ENCODE measurements at regions not wholly inside any gene's neighbourhood (a gene's known extent, or its start where the extent isn't known, plus 50 kb on each side); places are given as distances from the start of the nearest gene placed in this dataset.

DNA sequence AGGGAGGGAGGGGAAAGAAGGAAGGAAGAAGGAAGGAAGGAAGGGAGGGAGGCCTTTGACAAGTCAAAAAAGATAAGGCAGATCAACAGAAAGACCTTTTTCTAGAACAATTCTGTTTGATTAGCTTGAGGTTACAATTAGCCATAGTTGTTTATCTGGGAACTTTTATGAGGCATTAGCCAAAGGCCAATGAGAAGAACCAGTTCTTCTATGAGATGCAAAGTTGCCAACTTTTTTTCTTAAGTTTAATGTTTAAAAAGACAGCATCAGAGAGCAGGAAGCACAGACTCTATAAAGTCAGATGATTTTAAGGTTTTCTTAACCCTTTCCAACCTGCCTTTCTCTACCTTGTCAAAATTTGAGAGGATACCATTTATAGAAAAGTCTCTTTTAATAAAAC, 301.3 kb upstream of the NR2F2 start:
- no peak overlapping the region for H3K4me3 ChIP-seq (ENCODE audit: low read depth in 1 of 2, low read length in 2 of 2)
- H3K27ac ChIP-seq (ENCODE audit: low read length) = no peak overlapping the region
- no peaks in the 10 kb centered on the region for H3K4me1 ChIP-seq (ENCODE audit: control insufficient read depth in 1 of 2, insufficient read depth in 2 of 2, low read length in 2 of 2)
- no peaks in the 10 kb centered on the region for H3K27me3 ChIP-seq (ENCODE audit: low read depth, low read length)
- no peaks in the 10 kb centered on the region for H3K9me3 ChIP-seq (ENCODE audit: control insufficient read depth in 1 of 2, low read length in 2 of 2)
- H3K36me3 ChIP-seq (ENCODE audit: control insufficient read depth in 1 of 2, insufficient read depth in 2 of 2, low read length in 2 of 2) = no peaks in the 10 kb centered on the region

DNA sequence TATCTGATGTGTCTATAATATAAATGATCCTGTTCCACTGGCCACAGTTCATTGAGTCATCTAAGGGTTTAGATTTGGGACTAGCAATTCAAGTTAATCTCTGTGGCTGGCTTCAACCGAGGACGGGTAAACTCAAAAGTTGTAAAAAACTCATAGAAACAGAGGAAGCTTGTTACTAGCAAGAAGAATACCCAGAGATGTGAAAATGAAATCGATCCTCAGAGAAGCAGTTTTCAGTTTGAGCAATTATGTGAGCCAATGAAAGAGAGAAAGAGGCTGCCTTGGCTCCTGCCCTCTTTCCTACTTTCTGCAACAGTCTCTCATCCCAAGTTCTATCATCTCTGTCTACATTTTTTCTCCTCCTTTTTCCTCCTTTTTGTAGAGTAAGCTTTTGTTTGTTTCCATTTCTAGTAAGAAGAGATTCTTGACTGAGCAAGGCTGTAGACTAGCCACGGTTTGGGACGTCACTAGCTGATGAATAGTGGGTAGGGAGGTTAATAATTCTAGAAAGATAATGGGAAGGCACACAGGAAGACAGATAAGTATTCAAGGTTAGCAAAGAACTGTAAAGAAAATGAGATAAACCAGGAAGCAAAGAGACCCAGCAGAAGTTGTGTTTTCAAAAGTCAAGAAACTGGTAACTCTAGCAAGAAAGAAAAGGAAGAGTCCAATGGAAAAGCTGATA, 298.9 kb upstream of the NR2F2 start:
- H3K4me1 ChIP-seq (ENCODE audit: control insufficient read depth in 1 of 2, insufficient read depth in 2 of 2, low read length in 2 of 2) = no peaks in the 10 kb centered on the region
- H3K4me3 ChIP-seq (ENCODE audit: low read depth in 1 of 2, low read length in 2 of 2) = no peak overlapping the region
- H3K36me3 ChIP-seq (ENCODE audit: control insufficient read depth in 1 of 2, insufficient read depth in 2 of 2, low read length in 2 of 2) = no peaks in the 10 kb centered on the region
- no peaks in the 10 kb centered on the region for H3K27me3 ChIP-seq (ENCODE audit: low read depth, low read length)
- H3K9me3 ChIP-seq (ENCODE audit: control insufficient read depth in 1 of 2, low read length in 2 of 2) = no peaks in the 10 kb centered on the region
- H3K27ac ChIP-seq (ENCODE audit: low read length) = no peak overlapping the region

DNA sequence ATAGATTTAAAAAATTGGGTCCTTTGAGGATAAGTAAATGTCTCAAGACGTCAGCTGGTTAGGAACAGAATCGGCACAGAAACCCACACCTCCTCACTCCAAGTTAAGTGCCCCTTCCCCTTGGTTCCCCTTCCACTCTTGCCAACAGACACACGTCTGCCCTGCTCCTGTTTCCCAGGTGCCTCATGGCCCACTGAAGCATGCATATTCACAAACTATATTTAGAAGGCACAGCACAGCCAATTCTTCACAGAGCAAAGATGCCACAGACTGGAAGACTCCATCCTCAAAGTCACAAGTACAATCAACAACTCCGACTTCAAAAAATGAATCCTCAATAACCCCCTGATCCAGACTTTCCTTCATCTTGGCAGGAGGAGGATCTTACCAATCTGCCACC, 295.4 kb upstream of the NR2F2 start:
- no peaks in the 10 kb centered on the region for H3K27me3 ChIP-seq (ENCODE audit: low read depth, low read length)
- H3K36me3 ChIP-seq (ENCODE audit: control insufficient read depth in 1 of 2, insufficient read depth in 2 of 2, low read length in 2 of 2) = no peaks in the 10 kb centered on the region
- no peak overlapping the region for H3K27ac ChIP-seq (ENCODE audit: low read length)
- no peaks in the 10 kb centered on the region for H3K9me3 ChIP-seq (ENCODE audit: control insufficient read depth in 1 of 2, low read length in 2 of 2)
- H3K4me1 ChIP-seq (ENCODE audit: control insufficient read depth in 1 of 2, insufficient read depth in 2 of 2, low read length in 2 of 2) = no peaks in the 10 kb centered on the region
- H3K4me3 ChIP-seq (ENCODE audit: low read depth in 1 of 2, low read length in 2 of 2) = no peak overlapping the region

DNA sequence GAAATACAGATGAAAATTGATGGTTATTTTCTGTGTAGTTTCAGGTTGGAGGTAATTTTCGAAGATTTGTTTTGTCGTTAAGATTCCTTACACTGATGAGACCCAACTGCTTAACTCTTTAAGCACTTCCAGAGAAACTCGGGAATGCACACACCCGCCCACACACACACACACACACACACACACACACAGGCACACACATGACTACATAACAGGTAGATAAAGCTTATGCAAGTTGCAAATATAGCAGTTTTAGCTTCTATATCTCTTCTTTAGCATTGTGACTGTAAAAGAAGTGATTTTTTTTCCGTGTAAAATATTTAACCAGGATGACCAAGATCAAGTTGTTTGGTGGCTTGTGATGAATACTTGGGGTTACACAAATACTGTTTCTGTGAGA, 294.9 kb upstream of the NR2F2 start:
- Histone ChIP-seq H3K4me3 (ENCODE audit: low read depth in 1 of 2, low read length in 2 of 2) (no peak overlapping the region), H3K4me1 (ENCODE audit: control insufficient read depth in 1 of 2, insufficient read depth in 2 of 2, low read length in 2 of 2) (no peaks in the 10 kb centered on the region), H3K27me3 (ENCODE audit: low read depth, low read length) (no peaks in the 10 kb centered on the region), H3K27ac (ENCODE audit: low read length) (no peak overlapping the region), H3K9me3 (ENCODE audit: control insufficient read depth in 1 of 2, low read length in 2 of 2) (no peaks in the 10 kb centered on the region), H3K36me3 (ENCODE audit: control insufficient read depth in 1 of 2, insufficient read depth in 2 of 2, low read length in 2 of 2) (no peaks in the 10 kb centered on the region)

DNA sequence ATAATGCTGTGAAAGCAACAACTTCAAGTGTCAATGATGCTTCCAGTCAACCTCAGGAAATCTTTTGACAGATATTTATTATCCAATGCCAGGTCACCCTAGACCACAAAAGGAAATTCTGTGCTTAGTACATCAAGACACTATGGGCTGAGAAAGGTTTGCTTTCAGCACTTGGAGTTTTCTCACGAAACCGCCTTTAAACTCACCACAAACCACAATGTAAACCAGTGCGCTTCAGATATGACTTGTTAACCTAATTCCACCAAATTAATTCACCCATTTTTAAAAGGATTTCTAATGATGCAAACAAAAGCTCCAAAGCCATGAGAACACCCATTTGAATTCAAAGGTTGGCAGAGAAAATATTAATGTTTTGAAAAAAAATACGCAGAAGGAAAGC, 292.9 kb upstream of the NR2F2 start:
- no peak overlapping the region for H3K4me3 ChIP-seq (ENCODE audit: low read depth in 1 of 2, low read length in 2 of 2)
- H3K27ac ChIP-seq (ENCODE audit: low read length) = no peak overlapping the region
- H3K27me3 ChIP-seq (ENCODE audit: low read depth, low read length) = no peaks in the 10 kb centered on the region
- H3K36me3 ChIP-seq (ENCODE audit: control insufficient read depth in 1 of 2, insufficient read depth in 2 of 2, low read length in 2 of 2) = no peaks in the 10 kb centered on the region
- no peaks in the 10 kb centered on the region for H3K4me1 ChIP-seq (ENCODE audit: control insufficient read depth in 1 of 2, insufficient read depth in 2 of 2, low read length in 2 of 2)
- no peaks in the 10 kb centered on the region for H3K9me3 ChIP-seq (ENCODE audit: control insufficient read depth in 1 of 2, low read length in 2 of 2)

DNA sequence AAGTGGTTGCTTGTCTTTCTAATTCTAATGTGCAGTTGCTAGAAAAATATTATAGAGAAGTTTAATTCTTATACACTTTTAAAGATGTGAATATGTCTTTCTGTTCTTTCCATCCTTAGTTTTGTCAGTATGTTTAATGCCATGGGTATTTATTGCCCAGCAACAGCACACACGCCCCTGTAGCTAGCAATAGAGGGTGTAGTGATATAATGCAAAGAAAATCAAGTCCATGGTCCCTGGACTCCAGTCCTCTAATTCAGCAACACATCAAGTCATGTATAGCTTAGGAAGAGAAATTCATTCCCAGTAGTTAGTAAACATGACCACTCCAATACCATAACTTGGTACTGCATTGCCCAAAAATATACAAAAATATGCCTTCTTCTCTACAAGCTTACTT, 292.4 kb upstream of the NR2F2 start:
- Histone ChIP-seq H3K4me1 (ENCODE audit: control insufficient read depth in 1 of 2, insufficient read depth in 2 of 2, low read length in 2 of 2) (no peaks in the 10 kb centered on the region), H3K4me3 (ENCODE audit: low read depth in 1 of 2, low read length in 2 of 2) (no peak overlapping the region), H3K9me3 (ENCODE audit: control insufficient read depth in 1 of 2, low read length in 2 of 2) (no peaks in the 10 kb centered on the region), H3K27ac (ENCODE audit: low read length) (no peak overlapping the region), H3K27me3 (ENCODE audit: low read depth, low read length) (no peaks in the 10 kb centered on the region), H3K36me3 (ENCODE audit: control insufficient read depth in 1 of 2, insufficient read depth in 2 of 2, low read length in 2 of 2) (no peaks in the 10 kb centered on the region)

DNA sequence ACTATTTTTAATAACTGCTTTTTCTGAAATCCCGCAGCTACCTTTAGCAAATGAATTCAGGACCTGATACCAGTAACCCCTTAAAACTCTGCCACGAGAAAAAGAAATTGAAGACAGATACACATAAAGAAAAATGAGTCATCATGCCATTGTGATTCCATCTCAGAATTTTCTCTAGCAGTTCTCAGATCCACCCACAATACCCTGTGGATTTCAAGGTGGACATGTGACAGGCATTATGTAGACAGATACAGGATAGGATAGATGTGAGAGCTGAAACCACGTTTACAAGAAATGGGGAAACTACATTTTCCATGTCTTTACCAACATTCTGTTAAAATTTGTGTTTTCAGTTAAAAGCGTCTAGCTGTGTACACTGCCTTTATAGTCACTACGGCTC, 291.9 kb upstream of the NR2F2 start:
- Histone ChIP-seq H3K4me3 (ENCODE audit: low read depth in 1 of 2, low read length in 2 of 2) (no peak overlapping the region), H3K9me3 (ENCODE audit: control insufficient read depth in 1 of 2, low read length in 2 of 2) (no peaks in the 10 kb centered on the region), H3K27me3 (ENCODE audit: low read depth, low read length) (no peaks in the 10 kb centered on the region), H3K27ac (ENCODE audit: low read length) (no peak overlapping the region), H3K4me1 (ENCODE audit: control insufficient read depth in 1 of 2, insufficient read depth in 2 of 2, low read length in 2 of 2) (no peaks in the 10 kb centered on the region), H3K36me3 (ENCODE audit: control insufficient read depth in 1 of 2, insufficient read depth in 2 of 2, low read length in 2 of 2) (no peaks in the 10 kb centered on the region)

DNA sequence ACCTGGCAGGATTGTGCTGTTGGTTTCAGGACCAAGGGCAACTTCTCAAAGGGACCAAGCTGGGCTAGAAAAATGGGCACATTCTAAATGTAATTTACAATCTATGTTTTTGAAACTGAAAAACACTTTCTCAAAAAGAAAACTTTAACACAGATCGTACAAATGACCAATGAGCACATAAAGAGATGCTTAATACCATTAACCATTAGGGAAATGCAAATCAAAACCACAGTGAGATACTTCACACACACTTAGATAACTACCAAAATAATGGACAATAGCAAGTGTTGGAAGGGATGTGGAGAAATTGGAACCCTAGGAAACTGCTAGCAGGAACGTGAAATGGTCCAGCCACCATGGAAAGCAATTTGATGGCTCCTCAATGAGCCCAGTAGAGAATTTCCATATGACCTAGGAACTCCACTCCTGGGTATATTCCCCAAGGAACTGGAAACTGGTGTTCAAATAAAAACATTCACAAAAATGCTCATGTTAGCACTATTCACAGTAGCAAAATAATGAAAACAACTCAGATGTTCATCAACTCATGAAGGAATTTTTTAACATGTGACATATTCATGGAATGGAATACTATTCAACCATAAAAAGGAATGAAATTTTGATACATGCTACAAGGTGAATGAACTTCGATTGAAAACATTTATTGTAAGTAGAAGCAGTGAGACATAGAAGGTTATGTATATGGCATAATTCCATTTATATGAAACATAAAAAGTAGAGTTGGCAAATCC, 288.3 kb upstream of the NR2F2 start:
- Histone ChIP-seq H3K27ac (ENCODE audit: low read length) (no peak overlapping the region), H3K4me1 (ENCODE audit: control insufficient read depth in 1 of 2, insufficient read depth in 2 of 2, low read length in 2 of 2) (no peaks in the 10 kb centered on the region), H3K4me3 (ENCODE audit: low read depth in 1 of 2, low read length in 2 of 2) (no peak overlapping the region), H3K27me3 (ENCODE audit: low read depth, low read length) (no peaks in the 10 kb centered on the region), H3K36me3 (ENCODE audit: control insufficient read depth in 1 of 2, insufficient read depth in 2 of 2, low read length in 2 of 2) (no peaks in the 10 kb centered on the region), H3K9me3 (ENCODE audit: control insufficient read depth in 1 of 2, low read length in 2 of 2) (no peaks in the 10 kb centered on the region)

DNA sequence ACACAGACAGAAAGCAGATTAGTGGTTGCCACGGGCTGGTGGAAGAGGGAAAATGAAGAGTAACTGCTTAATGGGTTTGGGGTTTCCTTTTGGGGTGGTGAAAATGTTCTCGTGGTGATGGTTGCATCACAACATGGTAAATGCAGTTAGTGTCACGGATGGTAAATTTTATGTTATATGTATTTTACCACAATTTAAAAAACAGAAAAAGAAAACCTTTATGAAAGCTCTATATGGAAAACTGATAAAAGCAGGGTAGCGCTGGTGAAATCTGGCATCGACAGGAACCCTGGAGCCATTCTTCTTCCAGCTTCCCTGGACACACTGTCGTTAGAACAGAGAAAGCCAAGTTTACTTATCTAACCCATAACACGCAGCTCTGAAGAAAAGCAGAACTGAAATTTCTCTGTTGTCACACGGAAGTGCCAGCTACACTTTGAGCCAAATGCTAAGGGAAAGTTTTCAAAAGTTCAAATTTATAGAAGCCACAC, 287.7 kb upstream of the NR2F2 start:
- Histone ChIP-seq H3K27me3 (ENCODE audit: low read depth, low read length) (no peaks in the 10 kb centered on the region), H3K9me3 (ENCODE audit: control insufficient read depth in 1 of 2, low read length in 2 of 2) (no peaks in the 10 kb centered on the region), H3K36me3 (ENCODE audit: control insufficient read depth in 1 of 2, insufficient read depth in 2 of 2, low read length in 2 of 2) (no peaks in the 10 kb centered on the region), H3K4me3 (ENCODE audit: low read depth in 1 of 2, low read length in 2 of 2) (no peak overlapping the region), H3K27ac (ENCODE audit: low read length) (no peak overlapping the region), H3K4me1 (ENCODE audit: control insufficient read depth in 1 of 2, insufficient read depth in 2 of 2, low read length in 2 of 2) (no peaks in the 10 kb centered on the region)

DNA sequence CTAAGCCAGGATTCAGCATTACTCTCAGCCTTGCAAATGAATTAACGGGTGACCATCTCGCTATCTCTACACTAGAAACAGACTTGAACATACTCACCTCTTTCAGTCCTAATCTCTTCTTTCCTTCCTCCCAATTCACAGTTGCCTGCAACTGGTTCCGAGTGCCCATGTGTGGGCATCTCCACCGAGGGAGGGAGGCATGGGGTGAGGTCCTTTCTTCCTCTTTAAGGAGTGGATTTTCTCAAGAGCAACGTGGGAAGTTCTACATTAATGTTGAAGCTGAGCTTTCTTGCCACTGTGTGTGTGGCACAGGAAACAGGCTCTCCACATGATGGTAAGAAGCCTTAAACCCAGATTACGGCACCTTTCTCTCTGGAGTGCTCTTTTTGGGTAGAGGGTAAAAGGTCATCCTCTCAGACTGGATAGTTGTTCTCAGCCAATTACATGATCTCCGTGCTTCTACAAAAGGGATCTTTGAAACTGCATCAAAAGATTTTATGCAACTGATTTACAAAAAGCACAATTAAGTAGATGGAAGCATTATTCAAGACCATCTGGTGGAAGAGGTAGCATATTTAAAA, 286.8 kb upstream of the NR2F2 start:
- Histone ChIP-seq H3K9me3 (ENCODE audit: control insufficient read depth in 1 of 2, low read length in 2 of 2) (no peaks in the 10 kb centered on the region), H3K4me1 (ENCODE audit: control insufficient read depth in 1 of 2, insufficient read depth in 2 of 2, low read length in 2 of 2) (no peaks in the 10 kb centered on the region), H3K27ac (ENCODE audit: low read length) (no peak overlapping the region), H3K4me3 (ENCODE audit: low read depth in 1 of 2, low read length in 2 of 2) (no peak overlapping the region), H3K36me3 (ENCODE audit: control insufficient read depth in 1 of 2, insufficient read depth in 2 of 2, low read length in 2 of 2) (no peaks in the 10 kb centered on the region), H3K27me3 (ENCODE audit: low read depth, low read length) (no peaks in the 10 kb centered on the region)

DNA sequence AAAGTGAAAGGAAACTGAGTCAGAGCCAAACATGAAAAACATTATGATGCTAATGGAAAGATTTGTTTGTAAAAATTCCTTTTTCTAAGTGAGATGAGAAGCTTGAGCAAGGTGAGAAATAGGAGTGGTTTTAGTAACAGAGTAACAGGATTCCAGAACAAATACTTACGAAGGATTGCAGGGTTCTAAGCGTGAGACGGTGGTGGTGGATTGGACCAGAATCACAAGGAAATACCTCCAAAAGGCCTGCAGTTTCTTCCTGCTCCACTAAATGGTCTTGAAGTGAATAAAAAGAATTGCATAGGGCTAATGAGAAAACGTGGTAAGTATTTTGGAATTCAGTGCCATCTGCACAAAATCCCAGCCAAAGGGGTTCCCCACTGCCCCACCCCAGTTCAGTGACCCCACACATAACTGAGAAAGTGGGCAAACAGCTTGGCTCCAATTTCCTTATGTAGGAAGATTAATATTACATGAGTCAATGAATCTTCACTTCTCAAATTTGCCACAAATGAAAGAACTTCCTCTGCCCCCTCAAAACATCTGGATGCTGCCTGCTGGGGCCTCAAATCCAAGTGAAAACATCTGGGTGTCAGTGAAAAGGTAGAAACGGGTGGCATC, 283.8 kb upstream of the NR2F2 start:
- no peaks in the 10 kb centered on the region for H3K36me3 ChIP-seq (ENCODE audit: control insufficient read depth in 1 of 2, insufficient read depth in 2 of 2, low read length in 2 of 2)
- no peak overlapping the region for H3K27ac ChIP-seq (ENCODE audit: low read length)
- no peaks in the 10 kb centered on the region for H3K27me3 ChIP-seq (ENCODE audit: low read depth, low read length)
- no peaks in the 10 kb centered on the region for H3K9me3 ChIP-seq (ENCODE audit: control insufficient read depth in 1 of 2, low read length in 2 of 2)
- no peaks in the 10 kb centered on the region for H3K4me1 ChIP-seq (ENCODE audit: control insufficient read depth in 1 of 2, insufficient read depth in 2 of 2, low read length in 2 of 2)
- no peak overlapping the region for H3K4me3 ChIP-seq (ENCODE audit: low read depth in 1 of 2, low read length in 2 of 2)
